ENCODE measurements at regions not wholly inside any gene's neighbourhood (a gene's known extent, or its start where the extent isn't known, plus 50 kb on each side); places are given as distances from the start of the nearest gene placed in this dataset.

DNA sequence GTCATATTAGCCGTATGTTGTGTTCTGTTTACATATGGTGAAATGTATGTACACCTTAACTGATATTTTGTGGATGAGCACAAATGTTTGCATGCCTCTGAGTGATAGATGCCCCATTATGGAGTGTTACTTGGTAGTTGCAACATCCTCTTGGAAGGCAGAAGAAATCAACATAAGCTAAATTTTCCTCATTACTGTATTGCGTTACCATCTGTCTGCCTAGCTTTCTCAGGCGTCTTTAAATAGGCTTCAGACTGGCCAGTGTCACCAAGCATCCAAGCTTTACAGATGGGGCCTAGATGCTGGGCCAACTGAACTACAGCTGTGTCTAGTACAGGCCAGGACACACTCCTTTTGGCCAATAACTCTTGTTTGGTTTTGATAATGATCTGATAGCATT is 250.6 kb downstream of the SAMD5 start:
- TF ChIP-seq, protein P1, sequence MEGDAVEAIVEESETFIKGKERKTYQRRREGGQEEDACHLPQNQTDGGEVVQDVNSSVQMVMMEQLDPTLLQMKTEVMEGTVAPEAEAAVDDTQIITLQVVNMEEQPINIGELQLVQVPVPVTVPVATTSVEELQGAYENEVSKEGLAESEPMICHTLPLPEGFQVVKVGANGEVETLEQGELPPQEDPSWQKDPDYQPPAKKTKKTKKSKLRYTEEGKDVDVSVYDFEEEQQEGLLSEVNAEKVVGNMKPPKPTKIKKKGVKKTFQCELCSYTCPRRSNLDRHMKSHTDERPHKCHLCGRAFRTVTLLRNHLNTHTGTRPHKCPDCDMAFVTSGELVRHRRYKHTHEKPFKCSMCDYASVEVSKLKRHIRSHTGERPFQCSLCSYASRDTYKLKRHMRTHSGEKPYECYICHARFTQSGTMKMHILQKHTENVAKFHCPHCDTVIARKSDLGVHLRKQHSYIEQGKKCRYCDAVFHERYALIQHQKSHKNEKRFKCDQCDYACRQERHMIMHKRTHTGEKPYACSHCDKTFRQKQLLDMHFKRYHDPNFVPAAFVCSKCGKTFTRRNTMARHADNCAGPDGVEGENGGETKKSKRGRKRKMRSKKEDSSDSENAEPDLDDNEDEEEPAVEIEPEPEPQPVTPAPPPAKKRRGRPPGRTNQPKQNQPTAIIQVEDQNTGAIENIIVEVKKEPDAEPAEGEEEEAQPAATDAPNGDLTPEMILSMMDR (IDR thresholded peaks at IDR 0.05), result no peak
- TF ChIP-seq POLR2AphosphoS5 (IDR thresholded peaks at IDR 0.05) (no peak), POLR2A (IDR thresholded peaks at IDR 0.05) (no peak)

Measured in breast epithelium (tissue), 3 donors.